Panc1 (cell line): ENCODE measurements at regions not wholly inside any gene's neighbourhood (a gene's known extent, or its start where the extent isn't known, plus 50 kb on each side); places are given as distances from the start of the nearest gene placed in this dataset.

Source experiments
- ATAC-seq: fragments of 200-7000 bp; cut with Tn5 transposase; 2 replicates; pipeline ENCODE4 v1.9.1; 2020; ENCODE audit warnings: mild to moderate bottlenecking, moderate library complexity
- BruUV-seq: library from RNA; stranded (reverse); fragments of 400-500 nt; replicated peaks from 2 replicates; lab custom pipeline; 2021; lab: Mats Ljungman, UMichigan
- CTCF ChIA-PET: fragments of 300-600 bp; sonication (Branson Sonifier 250); formaldehyde crosslinking; loops from one replicate; lab custom pipeline; 2022; ENCODE audit warnings: antibody characterized with exemption; lab: Charles Lee
- POLR2A ChIA-PET: fragments of 300-600 bp; sonication (Branson Sonifier 250); formaldehyde crosslinking; loops from one replicate; lab custom pipeline; 2022; ENCODE audit warnings: antibody characterized with exemption; lab: Charles Lee
- DNase-seq: peaks from one replicate; pipeline ENCODE4 v3.0.0-alpha.2; 2010; ENCODE audit warnings: low read depth, low spot score
- H3K27ac ChIP-seq: 2 replicates; pipeline ENCODE4 v1.5.1; 2011; ENCODE audit warnings: mild to moderate bottlenecking, low read length, inconsistent platforms
- H3K27me3 ChIP-seq: fragments of 200-500 bp; sonication (Bioruptor generic); 2 replicates; pipeline ENCODE4 v1.6.0; 2014; ENCODE audit warnings: low read length, inconsistent platforms; ENCODE audit not compliant: control insufficient read depth, insufficient read depth
- H3K36me3 ChIP-seq: fragments of 200-500 bp; sonication (Bioruptor generic); 2 replicates; pipeline ENCODE4 v1.5.1; 2014; ENCODE audit warnings: inconsistent platforms, mild to moderate bottlenecking, low read length, moderate library complexity; ENCODE audit not compliant: control insufficient read depth, insufficient read depth
- H3K4me1 ChIP-seq: 2 replicates; pipeline ENCODE4 v1.5.1; 2011; ENCODE audit warnings: inconsistent platforms, mild to moderate bottlenecking, low read length, moderate library complexity; ENCODE audit not compliant: control insufficient read depth, insufficient read depth
- H3K4me3 ChIP-seq, 2 experiments: 2 replicates each; pipeline ENCODE4 v1.5.1; 2011 to 2012; ENCODE audit warnings: low read depth in 2 of 2, low read length in 2 of 2, mild to moderate bottlenecking in 2 of 2, inconsistent platforms in 1 of 2, moderate library complexity in 1 of 2
- H3K9me3 ChIP-seq: fragments of 200-500 bp; sonication (Bioruptor generic); 2 replicates; pipeline ENCODE4 v1.5.1; 2014; ENCODE audit warnings: low read depth, mild to moderate bottlenecking, inconsistent platforms, low read length, moderate library complexity; ENCODE audit not compliant: control insufficient read depth, insufficient read depth
- POLR2AphosphoS5 ChIP-seq: IDR thresholded peaks from 2 replicates; pipeline ENCODE4 v1.6.1; 2012; ENCODE audit warnings: mild to moderate bottlenecking, low read depth, low read length, moderate library complexity
- REST ChIP-seq, 2 experiments: IDR thresholded peaks; 2 replicates each; pipeline ENCODE4 v1.6.1; 2011 to 2012; ENCODE audit warnings: low read depth in 2 of 2, control low read depth in 1 of 2, low read length in 1 of 2, mild to moderate bottlenecking in 1 of 2, moderate library complexity in 1 of 2; ENCODE audit not compliant: insufficient read depth in 1 of 2
- SIN3A ChIP-seq: IDR thresholded peaks from 2 replicates; pipeline ENCODE4 v1.6.1; 2012; ENCODE audit warnings: low read depth, mild to moderate bottlenecking, low read length, moderate library complexity, borderline replicate concordance; ENCODE audit not compliant: insufficient read depth
- TCF7L2 ChIP-seq: IDR thresholded peaks from 2 replicates; pipeline ENCODE4 v1.6.1; 2011; ENCODE audit warnings: mild to moderate bottlenecking, low read depth, low read length, inconsistent platforms
- in situ Hi-C: cut with HindIII; loops from 2 replicates; pipeline ENCODE4 v1.10.0; 2016; ENCODE audit warnings: low sequenced_read_pairs, low pct_unique_long_range_greater_than_20kb
- intact Hi-C: fragments of 100-400 bp; cut with micrococcal nuclease; formaldehyde crosslinking; loops from one replicate; pipeline ENCODE4 v1.10.0; 2022; ENCODE audit not compliant: unreplicated experiment
- TF ChIP-seq, protein P1 (sequence below): fragments of 450-650 bp; IDR thresholded peaks from 2 replicates; pipeline ENCODE4 v1.5.1; 2017; ENCODE audit warnings: mild to moderate bottlenecking

DNA sequence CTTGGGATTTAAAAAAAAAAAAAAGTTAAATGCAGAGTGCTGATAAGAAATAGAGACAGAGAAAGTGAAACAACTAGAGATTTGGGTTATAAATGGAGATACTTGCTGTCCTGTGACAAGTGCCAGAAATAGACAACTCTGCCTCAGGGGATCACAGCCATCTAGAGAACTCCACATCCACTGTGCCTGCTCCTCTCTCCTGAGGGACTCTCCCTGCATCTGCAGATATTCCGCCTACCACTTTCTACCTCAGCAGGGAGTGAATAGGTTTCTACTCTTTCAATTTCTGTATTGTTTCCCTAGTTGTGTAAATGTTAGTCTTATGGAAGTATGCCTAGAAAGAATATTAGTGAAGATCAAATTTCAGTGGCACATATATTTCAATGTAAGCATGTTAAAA, 307.2 kb downstream of the HTR1A start:
- no TSS peak for BruUV-seq
- Histone ChIP-seq H3K36me3 (no peaks in the 10 kb centered on the region), H3K4me3 (no peak overlapping the region), H3K27me3 (no peaks in the 10 kb centered on the region), H3K27ac (no peak overlapping the region), H3K9me3 (no peaks in the 10 kb centered on the region), H3K4me1 (no peaks in the 10 kb centered on the region)
- CTCF ChIA-PET = no interaction called here
- DNase-seq = no peak
- POLR2A ChIA-PET = no interaction called here
- intact Hi-C loops (no loop called here), in situ Hi-C loops (no loop called here)
- no peak for TF ChIP-seq SIN3A
- no peak for TF ChIP-seq TCF7L2
- TF ChIP-seq POLR2AphosphoS5 = no peak
- TF ChIP-seq REST (IDR thresholded peaks at IDR 0.05; ENCODE audit: insufficient read depth in 1 of 2, low read depth in 2 of 2, low read length in 1 of 2) = no peak
- TF ChIP-seq, protein P1, sequence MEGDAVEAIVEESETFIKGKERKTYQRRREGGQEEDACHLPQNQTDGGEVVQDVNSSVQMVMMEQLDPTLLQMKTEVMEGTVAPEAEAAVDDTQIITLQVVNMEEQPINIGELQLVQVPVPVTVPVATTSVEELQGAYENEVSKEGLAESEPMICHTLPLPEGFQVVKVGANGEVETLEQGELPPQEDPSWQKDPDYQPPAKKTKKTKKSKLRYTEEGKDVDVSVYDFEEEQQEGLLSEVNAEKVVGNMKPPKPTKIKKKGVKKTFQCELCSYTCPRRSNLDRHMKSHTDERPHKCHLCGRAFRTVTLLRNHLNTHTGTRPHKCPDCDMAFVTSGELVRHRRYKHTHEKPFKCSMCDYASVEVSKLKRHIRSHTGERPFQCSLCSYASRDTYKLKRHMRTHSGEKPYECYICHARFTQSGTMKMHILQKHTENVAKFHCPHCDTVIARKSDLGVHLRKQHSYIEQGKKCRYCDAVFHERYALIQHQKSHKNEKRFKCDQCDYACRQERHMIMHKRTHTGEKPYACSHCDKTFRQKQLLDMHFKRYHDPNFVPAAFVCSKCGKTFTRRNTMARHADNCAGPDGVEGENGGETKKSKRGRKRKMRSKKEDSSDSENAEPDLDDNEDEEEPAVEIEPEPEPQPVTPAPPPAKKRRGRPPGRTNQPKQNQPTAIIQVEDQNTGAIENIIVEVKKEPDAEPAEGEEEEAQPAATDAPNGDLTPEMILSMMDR = no peak
- no peak for ATAC-seq

DNA sequence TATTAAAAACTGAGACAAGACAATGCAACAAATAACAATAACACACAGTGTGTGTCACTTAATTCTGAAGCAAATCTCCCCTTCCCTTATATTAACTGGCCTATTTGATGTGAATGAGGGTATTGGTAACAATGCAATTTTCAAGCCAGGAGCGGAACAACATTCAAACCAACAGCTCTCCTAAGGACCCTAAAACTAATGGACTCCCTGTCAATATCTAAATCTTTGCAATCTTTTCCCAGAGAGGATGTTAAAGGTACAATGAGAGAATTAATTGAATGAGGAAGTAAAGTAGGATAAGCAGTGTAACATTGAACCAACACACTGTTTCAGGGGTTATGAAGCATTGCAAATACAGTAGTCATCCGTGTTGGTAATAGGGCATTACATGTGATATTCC, 311.7 kb downstream of the HTR1A start:
- no peak for DNase-seq
- ATAC-seq = no peak
- TF ChIP-seq REST (IDR thresholded peaks at IDR 0.05; ENCODE audit: insufficient read depth in 1 of 2, low read depth in 2 of 2, low read length in 1 of 2) = no peak
- no peak for TF ChIP-seq TCF7L2
- no peak for TF ChIP-seq SIN3A
- TF ChIP-seq POLR2AphosphoS5 = no peak
- no TSS peak for BruUV-seq
- no peaks in the 10 kb centered on the region for H3K4me1 ChIP-seq
- ChIA-PET CTCF (no interaction called here), POLR2A (no interaction called here)
- in situ Hi-C loops = no loop called here
- no peaks in the 10 kb centered on the region for H3K9me3 ChIP-seq
- no peaks in the 10 kb centered on the region for H3K27me3 ChIP-seq
- H3K27ac ChIP-seq = no peak overlapping the region
- no peaks in the 10 kb centered on the region for H3K36me3 ChIP-seq
- no peak overlapping the region for H3K4me3 ChIP-seq
- intact Hi-C loops = no loop called here
